Amniotic stem cell (primary cell): ENCODE measurements at regions not wholly inside any gene's neighbourhood (a gene's known extent, or its start where the extent isn't known, plus 50 kb on each side); places are given as distances from the start of the nearest gene placed in this dataset.
"Not testable (repeated sequence)": the region's sequence is repeated elsewhere in the genome, so short reads cannot be mapped to it uniquely, and the experiment has no call there.

Source experiments
- DNase-seq: peaks from one replicate; lab custom pipeline; 2025; lab: John Stamatoyannopoulos, UW

GRCh38 chr1:101122452-101123166 is 97.0 kb upstream of the DPH5 start:
- DNase-seq, result no peak

- no peak for DNase-seq
These were observed 96.4 kb upstream of the DPH5 start for GRCh38 chr1:101121975-101122374.

- no peak for DNase-seq
These were observed 95.9 kb upstream of the DPH5 start for GRCh38 chr1:101121504-101121903.

- DNase-seq, result no peak
These were observed 95.3 kb upstream of the DPH5 start for GRCh38 chr1:101120868-101121267.

GRCh38 chr1:101119289-101119688 is 93.7 kb upstream of the DPH5 start:
- no peak for DNase-seq

GRCh38 chr1:101116006-101116405 is 90.4 kb upstream of the DPH5 start:
- DNase-seq, result no peak

- no peak for DNase-seq
These were observed 89.5 kb upstream of the DPH5 start for GRCh38 chr1:101115112-101115511.

GRCh38 chr1:101114128-101114527 is 88.5 kb upstream of the DPH5 start:
- not testable (repeated sequence) for DNase-seq

GRCh38 chr1:101112051-101112780 is 86.6 kb upstream of the DPH5 start:
- no peak for DNase-seq

- no peak for DNase-seq
These were observed 85.9 kb upstream of the DPH5 start for GRCh38 chr1:101111461-101111860.

- DNase-seq, result no peak
These were observed 84.2 kb upstream of the DPH5 start for GRCh38 chr1:101109791-101110190.

- DNase-seq, result no peak
These were observed 82.5 kb upstream of the DPH5 start for GRCh38 chr1:101108111-101108500.

GRCh38 chr1:101107496-101108110 is 82.0 kb upstream of the DPH5 start:
- DNase-seq, result no peak

GRCh38 chr1:101105877-101106276 is 80.3 kb upstream of the DPH5 start:
- no peak for DNase-seq

GRCh38 chr1:101102426-101103156 is 77.0 kb upstream of the DPH5 start:
- DNase-seq, result no peak

GRCh38 chr1:101101360-101101759 is 75.8 kb upstream of the DPH5 start:
- no peak for DNase-seq

- no peak for DNase-seq
These were observed 75.1 kb upstream of the DPH5 start for GRCh38 chr1:101100674-101101073.

GRCh38 chr1:101098907-101099306 is 73.3 kb upstream of the DPH5 start:
- no peak for DNase-seq

- no peak for DNase-seq
These were observed 72.7 kb upstream of the DPH5 start for GRCh38 chr1:101098327-101098726.

GRCh38 chr1:101089613-101090338 is 64.2 kb upstream of the DPH5 start:
- no peak for DNase-seq

GRCh38 chr1:101088431-101088830 is 62.8 kb upstream of the DPH5 start:
- DNase-seq, result no peak

- no peak for DNase-seq
These were observed 61.2 kb upstream of the DPH5 start for GRCh38 chr1:101086783-101087182.
